Thyroid gland (tissue), 4 donors: ENCODE measurements at regions not wholly inside any gene's neighbourhood (a gene's known extent, or its start where the extent isn't known, plus 50 kb on each side); places are given as distances from the start of the nearest gene placed in this dataset.

Experiments used
- DNase-seq, 2 donors: peaks; one replicate each; pipeline ENCODE4 v3.0.0-alpha.2; 2019
- H3K27ac ChIP-seq, 3 donors: fragments of 200-600 bp; sonication (generic); 1 replicate in 2 of 3; 2 replicates in 1 of 3; pipeline ENCODE4 v1.5.1; 2016 to 2019; ENCODE audit warnings: mild to moderate bottlenecking in 1 of 3, moderate library complexity in 1 of 3
- H3K27me3 ChIP-seq: fragments of 200-600 bp; sonication (generic); one replicate; pipeline ENCODE4 v1.5.1; 2019
- H3K36me3 ChIP-seq, 2 donors: fragments of 200-600 bp; sonication (generic); one replicate each; pipeline ENCODE4 v1.5.1; 2016 to 2019
- H3K4me1 ChIP-seq, 2 donors: fragments of 200-600 bp; sonication (generic); one replicate each; pipeline ENCODE4 v1.5.1; 2017 to 2019
- H3K4me3 ChIP-seq, 3 donors: fragments of 200-600 bp; sonication (generic); replicated peaks in 1 of 3; 1 replicate in 2 of 3; 2 replicates in 1 of 3; pipeline ENCODE4 v1.5.1; 2016; ENCODE audit warnings: mild to moderate bottlenecking in 1 of 3
- H3K9me3 ChIP-seq: fragments of 200-600 bp; sonication (generic); one replicate; pipeline ENCODE4 v1.5.1; 2017
- POLR2A ChIP-seq, 2 donors: fragments of 450-650 bp; IDR thresholded peaks; one replicate each; pipeline ENCODE4 v1.6.1; 2017; ENCODE audit warnings: antibody characterized with exemption in 2 of 2, mild to moderate bottlenecking in 2 of 2, moderate library complexity in 1 of 2
- WGBS, 2 donors: methylation state at CpG; one replicate each; pipeline ENCODE4 v1.1.5; 2017; 5-methylcytosine and 5-hydroxymethylcytosine counted together
- intact Hi-C: fragments of 100-400 bp; cut with DNase I; formaldehyde crosslinking; loops from one replicate; pipeline ENCODE4 v1.15.1; 2023
- TF ChIP-seq, protein P1 (sequence below), 6 experiments: fragments of 200-600 bp in 3 of 6; fragments of 450-650 bp in 3 of 6; sonication (generic) in 3 of 6; IDR thresholded peaks; one replicate each; pipeline ENCODE4 v1.5.1; 2016 to 2019; ENCODE audit warnings: antibody characterized with exemption in 6 of 6, mild to moderate bottlenecking in 2 of 6, inconsistent platforms in 1 of 6, moderate library complexity in 1 of 6

DNA sequence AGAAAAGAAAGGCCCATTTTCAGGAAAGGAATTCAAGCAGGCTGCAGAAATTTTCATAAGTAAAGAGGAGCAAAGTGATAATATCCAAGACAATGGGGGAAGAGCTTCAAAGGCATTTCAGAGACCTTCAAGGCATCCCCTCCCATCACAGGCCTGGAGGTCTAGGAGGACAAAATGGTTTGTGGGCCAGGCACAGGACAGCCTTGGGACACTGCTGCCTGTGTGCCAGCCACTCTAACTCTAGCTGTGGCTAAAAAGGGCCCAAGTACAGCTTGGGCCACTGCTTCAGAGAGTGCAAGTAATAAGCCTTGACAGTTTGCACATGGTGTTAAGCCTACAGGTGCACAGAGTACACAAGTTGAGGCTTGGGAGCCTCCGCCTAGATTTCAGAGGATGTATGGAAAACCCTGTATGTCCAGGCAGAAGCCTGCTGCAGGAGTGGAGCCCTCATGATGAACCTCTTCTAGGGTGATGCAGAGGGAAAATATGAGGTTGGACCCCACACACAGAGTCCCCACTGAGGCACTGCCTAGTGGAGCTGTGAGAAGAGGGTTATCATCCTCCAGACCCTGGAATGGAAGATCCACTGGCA, 51.8 kb upstream of the ZSWIM5 start:
- no peaks in the 10 kb centered on the region for H3K4me1 ChIP-seq
- H3K36me3 ChIP-seq: no peaks in the 10 kb centered on the region
- H3K4me3 ChIP-seq: no peak overlapping the region
- TF ChIP-seq, protein P1, sequence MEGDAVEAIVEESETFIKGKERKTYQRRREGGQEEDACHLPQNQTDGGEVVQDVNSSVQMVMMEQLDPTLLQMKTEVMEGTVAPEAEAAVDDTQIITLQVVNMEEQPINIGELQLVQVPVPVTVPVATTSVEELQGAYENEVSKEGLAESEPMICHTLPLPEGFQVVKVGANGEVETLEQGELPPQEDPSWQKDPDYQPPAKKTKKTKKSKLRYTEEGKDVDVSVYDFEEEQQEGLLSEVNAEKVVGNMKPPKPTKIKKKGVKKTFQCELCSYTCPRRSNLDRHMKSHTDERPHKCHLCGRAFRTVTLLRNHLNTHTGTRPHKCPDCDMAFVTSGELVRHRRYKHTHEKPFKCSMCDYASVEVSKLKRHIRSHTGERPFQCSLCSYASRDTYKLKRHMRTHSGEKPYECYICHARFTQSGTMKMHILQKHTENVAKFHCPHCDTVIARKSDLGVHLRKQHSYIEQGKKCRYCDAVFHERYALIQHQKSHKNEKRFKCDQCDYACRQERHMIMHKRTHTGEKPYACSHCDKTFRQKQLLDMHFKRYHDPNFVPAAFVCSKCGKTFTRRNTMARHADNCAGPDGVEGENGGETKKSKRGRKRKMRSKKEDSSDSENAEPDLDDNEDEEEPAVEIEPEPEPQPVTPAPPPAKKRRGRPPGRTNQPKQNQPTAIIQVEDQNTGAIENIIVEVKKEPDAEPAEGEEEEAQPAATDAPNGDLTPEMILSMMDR (IDR thresholded peaks at IDR 0.05): no peak
- no peak for TF ChIP-seq POLR2A (IDR thresholded peaks at IDR 0.05)
- 100% methylated on average over 1 of the region's 1 CpG for WGBS, 2 donors
- H3K27me3 ChIP-seq: no peaks in the 10 kb centered on the region
- peaks cover 5% of the 10 kb centered on the region for H3K9me3 ChIP-seq
- no peak overlapping the region for H3K27ac ChIP-seq
- intact Hi-C loops: no loop called here
- DNase-seq: no peak

DNA sequence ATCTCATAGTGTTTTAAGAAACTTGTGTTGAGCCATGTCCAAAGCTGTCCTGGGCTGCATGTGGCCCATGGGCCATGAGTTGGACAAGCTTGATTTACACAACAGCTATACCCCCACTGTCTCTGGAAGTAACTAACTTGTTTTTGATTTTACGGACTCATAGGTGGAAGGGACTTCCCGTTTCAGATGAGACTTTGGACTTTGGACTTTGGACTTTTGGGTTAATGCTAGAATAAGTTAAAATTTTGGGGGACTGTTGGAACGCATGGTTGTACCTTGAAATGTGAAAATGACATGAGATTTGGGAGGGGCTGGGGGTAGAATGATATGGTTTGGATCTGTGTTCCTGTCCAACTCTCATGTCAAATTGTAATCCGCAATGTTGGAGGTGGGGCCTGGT, 52.6 kb upstream of the ZSWIM5 start:
- Histone ChIP-seq H3K4me3 (no peak overlapping the region), H3K27me3 (no peaks in the 10 kb centered on the region), H3K4me1 (no peaks in the 10 kb centered on the region), H3K36me3 (no peaks in the 10 kb centered on the region), H3K9me3 (peaks cover 5% of the 10 kb centered on the region), H3K27ac (no peak overlapping the region)
- WGBS, 2 donors: 92 to 93% methylated on average over 4 of the region's 4 CpGs
- TF ChIP-seq, protein P1 (IDR thresholded peaks at IDR 0.05): no peak
- TF ChIP-seq POLR2A (IDR thresholded peaks at IDR 0.05): no peak
- DNase-seq: no peak
- intact Hi-C loops: no loop called here

DNA sequence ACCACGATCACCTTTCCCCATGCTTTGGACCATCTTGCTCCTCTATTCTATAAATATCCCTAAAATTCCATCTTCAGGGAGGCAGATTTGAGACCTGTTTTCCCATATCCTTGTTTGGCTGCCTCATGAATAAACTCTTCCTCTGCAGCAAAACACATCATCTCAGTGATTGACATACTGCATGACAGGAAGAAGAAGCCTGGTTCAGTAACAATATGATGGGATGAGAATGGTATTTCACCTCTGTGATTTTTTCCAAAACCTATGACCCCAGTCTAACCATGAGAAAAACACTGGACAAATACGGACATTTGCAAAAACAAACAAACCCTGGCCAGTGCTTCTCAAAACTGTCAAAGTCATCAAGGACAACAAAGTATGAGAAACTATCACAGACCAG, 53.8 kb upstream of the ZSWIM5 start:
- TF ChIP-seq, protein P1 (IDR thresholded peaks at IDR 0.05): no peak
- TF ChIP-seq POLR2A (IDR thresholded peaks at IDR 0.05): no peak
- intact Hi-C loops: no loop called here
- 83 to 88% methylated on average over 2 of the region's 2 CpGs for WGBS, 2 donors
- Histone ChIP-seq H3K9me3 (peaks cover 5% of the 10 kb centered on the region), H3K27ac (no peak overlapping the region), H3K4me3 (no peak overlapping the region), H3K4me1 (no peaks in the 10 kb centered on the region), H3K27me3 (no peaks in the 10 kb centered on the region), H3K36me3 (no peaks in the 10 kb centered on the region)
- DNase-seq: no peak

DNA sequence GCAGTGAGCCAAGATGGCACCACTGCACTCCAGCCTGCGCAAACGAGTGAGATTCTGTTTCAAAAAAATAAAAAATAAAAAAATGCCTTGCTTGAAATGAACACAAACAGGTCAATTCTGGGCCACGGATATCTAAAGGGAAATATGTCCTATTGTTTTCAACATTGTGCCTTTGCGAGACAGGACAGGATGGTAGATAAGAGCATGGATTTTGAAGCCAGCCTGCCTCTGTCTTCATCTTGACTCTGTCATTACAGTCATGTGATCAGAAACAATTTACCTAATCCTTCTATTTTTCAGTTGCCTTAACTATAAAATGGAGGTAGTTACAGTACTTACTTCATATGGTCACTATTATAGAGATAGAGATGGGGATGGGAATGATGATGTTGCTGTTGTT, 56.7 kb upstream of the ZSWIM5 start:
- no peak for TF ChIP-seq POLR2A (IDR thresholded peaks at IDR 0.05)
- TF ChIP-seq, protein P1 (IDR thresholded peaks at IDR 0.05): no peak
- intact Hi-C loops: no loop called here
- no peak overlapping the region for H3K27ac ChIP-seq
- 80 to 84% methylated on average over 4 of the region's 4 CpGs for WGBS, 2 donors
- H3K4me1 ChIP-seq: peaks cover 20 to 21% of the 10 kb centered on the region in 2 donors
- no peak overlapping the region for H3K4me3 ChIP-seq
- H3K36me3 ChIP-seq: no peaks in the 10 kb centered on the region
- no peak for DNase-seq
- H3K27me3 ChIP-seq: no peaks in the 10 kb centered on the region
- peaks cover 1% of the 10 kb centered on the region for H3K9me3 ChIP-seq

DNA sequence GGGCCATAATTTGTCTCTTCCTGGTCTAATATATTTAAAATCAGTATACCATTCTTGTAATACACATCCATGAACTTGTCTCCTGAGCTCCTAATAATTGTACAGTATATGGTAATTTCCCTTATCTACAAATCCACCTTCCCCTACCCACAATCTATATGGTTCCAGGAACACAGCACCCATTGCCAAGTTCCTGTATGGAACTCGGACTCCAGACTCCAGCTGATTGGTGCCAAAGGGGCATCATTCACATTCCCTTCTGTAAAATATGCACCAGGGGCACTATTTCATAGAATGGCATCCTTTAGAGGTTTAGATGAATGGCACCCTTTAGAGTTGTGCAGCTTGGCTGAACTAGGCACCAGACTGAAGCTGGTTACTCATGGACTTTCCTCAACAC, 58.8 kb upstream of the ZSWIM5 start:
- no peak for DNase-seq
- H3K27ac ChIP-seq: no peak overlapping the region
- H3K36me3 ChIP-seq: no peaks in the 10 kb centered on the region
- H3K27me3 ChIP-seq: no peaks in the 10 kb centered on the region
- intact Hi-C loops: no loop called here
- no peaks in the 10 kb centered on the region for H3K9me3 ChIP-seq
- TF ChIP-seq, protein P1 (IDR thresholded peaks at IDR 0.05): no peak
- TF ChIP-seq POLR2A (IDR thresholded peaks at IDR 0.05): no peak
- no peak overlapping the region for H3K4me3 ChIP-seq
- WGBS, 2 donors: 91% methylated on average over 1 of the region's 1 CpG
- peaks cover 20 to 21% of the 10 kb centered on the region in 2 donors for H3K4me1 ChIP-seq
